Gastroesophageal sphincter (tissue), 4 donors: ENCODE measurements at regions not wholly inside any gene's neighbourhood (a gene's known extent, or its start where the extent isn't known, plus 50 kb on each side); places are given as distances from the start of the nearest gene placed in this dataset.

ENCODE experiments used
- ATAC-seq: fragments of 150-250 bp; one replicate; pipeline ENCODE4 v1.9.1; 2016; ENCODE audit warnings: mild to moderate bottlenecking, moderate library complexity
- H3K27ac ChIP-seq, 4 donors: fragments of 200-600 bp; sonication (generic) in 3 of 4; 1 replicate in 3 of 4; 2 replicates in 1 of 4; pipeline ENCODE4 v1.5.1; 2016 to 2019
- H3K27me3 ChIP-seq: fragments of 200-600 bp; sonication (generic); one replicate; pipeline ENCODE4 v1.5.1; 2019
- H3K36me3 ChIP-seq, 2 donors: fragments of 200-600 bp; sonication (generic); one replicate each; pipeline ENCODE4 v1.5.1; 2019; ENCODE audit warnings: control low read depth in 1 of 2
- H3K4me1 ChIP-seq, 3 donors: fragments of 200-600 bp; sonication (generic); 1 replicate in 2 of 3; 2 replicates in 1 of 3; pipeline ENCODE4 v1.5.1; 2016 to 2019; ENCODE audit warnings: control low read depth in 2 of 3
- H3K4me3 ChIP-seq, 2 donors: fragments of 200-600 bp; sonication (generic); one replicate each; pipeline ENCODE4 v1.5.1; 2019; ENCODE audit warnings: mild to moderate bottlenecking in 1 of 2, moderate library complexity in 1 of 2
- H3K9me3 ChIP-seq, 3 donors: fragments of 200-600 bp; sonication (generic); one replicate each; pipeline ENCODE4 v1.5.1; 2017 to 2019; ENCODE audit warnings: control low read depth in 2 of 3
- CTCF ChIP-seq, 4 experiments: fragments of 200-600 bp in 2 of 4; fragments of 450-650 bp in 2 of 4; sonication (generic) in 1 of 4; IDR thresholded peaks; one replicate each; pipeline ENCODE4 v1.5.1; 2017 to 2019; ENCODE audit warnings: antibody characterized with exemption in 4 of 4, mild to moderate bottlenecking in 2 of 4, moderate library complexity in 2 of 4
- EP300 ChIP-seq: sonication (generic); formaldehyde crosslinking; IDR thresholded peaks from one replicate; pipeline ENCODE4 v1.6.1; 2017; ENCODE audit warnings: antibody characterized with exemption, mild to moderate bottlenecking
- POLR2A ChIP-seq, 2 donors: fragments of 450-650 bp; IDR thresholded peaks; one replicate each; pipeline ENCODE4 v1.6.1; 2017; ENCODE audit warnings: antibody characterized with exemption in 2 of 2, mild to moderate bottlenecking in 2 of 2, moderate library complexity in 1 of 2
- POLR2AphosphoS5 ChIP-seq: sonication (generic); formaldehyde crosslinking; IDR thresholded peaks from one replicate; pipeline ENCODE4 v1.6.1; 2017; ENCODE audit warnings: antibody characterized with exemption
- WGBS, 2 donors: methylation state at CpG; one replicate each; pipeline ENCODE4 v1.1.5; 2018; ENCODE audit warnings: low coverage in 1 of 2; 5-methylcytosine and 5-hydroxymethylcytosine counted together

GRCh38 chr11:98545544-98546175 lies 475.1 kb upstream of the CNTN5 start:
- Histone ChIP-seq H3K27ac (no peak overlapping the region), H3K36me3 (no peaks in the 10 kb centered on the region), H3K9me3 (no peaks in the 10 kb centered on the region), H3K4me1 (no peaks in the 10 kb centered on the region), H3K4me3 (no peak overlapping the region), H3K27me3 (no peaks in the 10 kb centered on the region)
- no peak for ATAC-seq
- TF ChIP-seq POLR2A (IDR thresholded peaks at IDR 0.05) (no peak), POLR2AphosphoS5 (no peak), CTCF (IDR thresholded peaks at IDR 0.05) (no peak), EP300 (no peak)
- WGBS, 2 donors = 80 to 81% methylated on average over 1 to 5 of the region's 5 CpGs

- no peak overlapping the region for H3K4me3 ChIP-seq
- no peak overlapping the region for H3K27ac ChIP-seq
- no peak for ATAC-seq
- TF ChIP-seq POLR2AphosphoS5 (no peak), POLR2A (IDR thresholded peaks at IDR 0.05) (no peak), EP300 (no peak), CTCF (IDR thresholded peaks at IDR 0.05) (no peak)
- H3K9me3 ChIP-seq = no peaks in the 10 kb centered on the region
- 86 to 94% methylated on average over 2 to 3 of the region's 3 CpGs for WGBS, 2 donors
- H3K27me3 ChIP-seq = no peaks in the 10 kb centered on the region
- no peaks in the 10 kb centered on the region for H3K36me3 ChIP-seq
- no peaks in the 10 kb centered on the region for H3K4me1 ChIP-seq
Observed at GRCh38 chr11:98549571-98549970, 471.2 kb upstream of the CNTN5 start.

- no peaks in the 10 kb centered on the region for H3K9me3 ChIP-seq
- H3K27me3 ChIP-seq = no peaks in the 10 kb centered on the region
- H3K4me1 ChIP-seq = no peaks in the 10 kb centered on the region
- no peak for TF ChIP-seq CTCF (IDR thresholded peaks at IDR 0.05)
- TF ChIP-seq POLR2A (IDR thresholded peaks at IDR 0.05) = no peak
- no peak for TF ChIP-seq EP300
- TF ChIP-seq POLR2AphosphoS5 = no peak
- no peak overlapping the region for H3K27ac ChIP-seq
- ATAC-seq = no peak
- no peak overlapping the region for H3K4me3 ChIP-seq
- H3K36me3 ChIP-seq = no peaks in the 10 kb centered on the region
Observed at GRCh38 chr11:98559961-98560360, 460.8 kb upstream of the CNTN5 start.

- Histone ChIP-seq H3K27me3 (no peaks in the 10 kb centered on the region), H3K4me3 (no peak overlapping the region), H3K4me1 (no peaks in the 10 kb centered on the region), H3K9me3 (no peaks in the 10 kb centered on the region), H3K36me3 (no peaks in the 10 kb centered on the region), H3K27ac (no peak overlapping the region)
- 47 to 75% methylated on average over 2 to 4 of the region's 4 CpGs for WGBS, 2 donors
- ATAC-seq = no peak
- no peak for TF ChIP-seq EP300
- TF ChIP-seq CTCF (IDR thresholded peaks at IDR 0.05) = no peak
- TF ChIP-seq POLR2A (IDR thresholded peaks at IDR 0.05) = no peak
- TF ChIP-seq POLR2AphosphoS5 = no peak
Observed at GRCh38 chr11:98561252-98561651, 459.5 kb upstream of the CNTN5 start.

- TF ChIP-seq EP300 (no peak), POLR2A (IDR thresholded peaks at IDR 0.05) (no peak), POLR2AphosphoS5 (no peak)
Observed at GRCh38 chr11:98561877-98562395, 458.8 kb upstream of the CNTN5 start.

More at GRCh38 chr11:98561877-98562395, 458.8 kb upstream of the CNTN5 start:
- no peaks in the 10 kb centered on the region for H3K27me3 ChIP-seq
- H3K4me3 ChIP-seq = no peak overlapping the region
- no peaks in the 10 kb centered on the region for H3K9me3 ChIP-seq
- H3K4me1 ChIP-seq = no peaks in the 10 kb centered on the region
- no peaks in the 10 kb centered on the region for H3K36me3 ChIP-seq
- no peak for ATAC-seq
- H3K27ac ChIP-seq = no peak overlapping the region
